GM12878 (cell line): ENCODE measurements at regions not wholly inside any gene's neighbourhood (a gene's known extent, or its start where the extent isn't known, plus 50 kb on each side); places are given as distances from the start of the nearest gene placed in this dataset.
A peak's percentile ranks its signal among the peaks of the same experiment; 100 is the strongest.

Experiments
- ATAC-seq: fragments of 200-7000 bp; cut with Tn5 transposase; 3 replicates; pipeline ENCODE4 v1.9.1; 2020; ENCODE audit warnings: mild to moderate bottlenecking, moderate library complexity
- BruUV-seq: library from RNA; stranded (reverse); fragments of 400-500 nt; replicated peaks from 2 replicates; lab custom pipeline; 2021; lab: Mats Ljungman, UMichigan
- CTCF ChIA-PET: fragments of 300-600 bp; sonication (Branson Sonifier 250); formaldehyde crosslinking; extraction: SDS; loops from one replicate; lab custom pipeline; 2021; ENCODE audit warnings: inconsistent platforms; lab: Yijun Ruan, JAX
- POLR2A ChIA-PET: fragments of 350-600 bp; formaldehyde crosslinking; extraction: SDS; loops from one replicate; lab custom pipeline; 2021; ENCODE audit warnings: inconsistent platforms; lab: Charles Lee
- RAD21 ChIA-PET: fragments of 300-600 bp; sonication (Branson Sonifier 250); formaldehyde crosslinking; loops from one replicate; lab custom pipeline; 2023; ENCODE audit warnings: antibody characterized with exemption; ENCODE audit not compliant: unreplicated experiment; lab: Charles Lee
- SMC1A ChIA-PET: fragments of 300-600 bp; sonication (Branson Sonifier 250); formaldehyde crosslinking; loops from one replicate; lab custom pipeline; 2023; ENCODE audit not compliant: unreplicated experiment, uncharacterized antibody; lab: Charles Lee
- DNase-seq: peaks from one replicate; pipeline ENCODE4 v3.0.0-alpha.2; 2011; ENCODE audit warnings: low read depth, low spot score
- FAIRE-seq: peaks from 3 replicates; lab custom pipeline; 2011; peaks lifted over from hg19 to GRCh38; lab: Jason Lieb, UNC
- H2AFZ ChIP-seq: 2 replicates; pipeline ENCODE4 v1.6.0; 2011; ENCODE audit warnings: low read depth, low read length, control low read depth; ENCODE audit not compliant: control insufficient read depth
- H3K27ac ChIP-seq: 2 replicates; pipeline ENCODE4 v1.5.1; 2011; ENCODE audit warnings: control low read depth; ENCODE audit not compliant: control insufficient read depth, insufficient read depth
- H3K27me3 ChIP-seq, 2 experiments: replicated peaks in 1 of 2; 2 replicates each; pipeline versions ENCODE4 v1.6.0 to v1.6.1; 2011; ENCODE audit warnings: low read length in 1 of 2; ENCODE audit not compliant: control insufficient read depth in 2 of 2, insufficient read depth in 2 of 2
- H3K36me3 ChIP-seq, 2 experiments: 2 replicates each; pipeline ENCODE4 v1.5.1; 2011; ENCODE audit warnings: low read length in 1 of 2; ENCODE audit not compliant: control insufficient read depth in 2 of 2, insufficient read depth in 2 of 2
- H3K4me1 ChIP-seq: 2 replicates; pipeline ENCODE4 v1.6.1; 2011; ENCODE audit warnings: mild to moderate bottlenecking, low read length, moderate library complexity, mixed read lengths; ENCODE audit not compliant: control insufficient read depth, insufficient read depth
- H3K4me2 ChIP-seq: 2 replicates; pipeline ENCODE4 v1.6.0; 2011; ENCODE audit warnings: control low read depth; ENCODE audit not compliant: control insufficient read depth, insufficient read depth
- H3K4me3 ChIP-seq: fragments of 200-600 bp; sonication (generic); 2 replicates; pipeline ENCODE4 v1.5.1; 2016
- H3K79me2 ChIP-seq: 2 replicates; pipeline ENCODE4 v1.6.0; 2011; ENCODE audit warnings: low read length; ENCODE audit not compliant: control insufficient read depth, insufficient read depth
- H3K9ac ChIP-seq: 2 replicates; pipeline ENCODE4 v1.8.0; 2011; ENCODE audit warnings: low read length, control low read depth, mixed read lengths; ENCODE audit not compliant: control insufficient read depth, insufficient read depth
- H3K9me3 ChIP-seq: replicated peaks from 3 replicates; pipeline ENCODE4 v1.5.1; 2011; ENCODE audit warnings: mild to moderate bottlenecking, low read length; ENCODE audit not compliant: control insufficient read depth, insufficient read depth
- H4K20me1 ChIP-seq: 2 replicates; pipeline ENCODE4 v1.6.0; 2011; ENCODE audit not compliant: control insufficient read depth, insufficient read depth
- ASH2L ChIP-seq: fragments of 300-600, 200-600 bp; sonication (generic); IDR thresholded peaks from 2 replicates; pipeline ENCODE4 v1.6.1; 2017; ENCODE audit warnings: low read depth, mild to moderate bottlenecking, borderline replicate concordance
- BMI1 ChIP-seq: fragments of 450-650 bp; IDR thresholded peaks from 2 replicates; pipeline ENCODE4 v1.6.1; 2016; ENCODE audit warnings: mild to moderate bottlenecking, moderate library complexity, borderline replicate concordance
- CBFB ChIP-seq: IDR thresholded peaks from 2 replicates; pipeline ENCODE4 v1.6.1; 2016; ENCODE audit warnings: antibody characterized with exemption, low read depth
- CHD1 ChIP-seq: IDR thresholded peaks from 2 replicates; pipeline ENCODE4 v1.6.1; 2012; ENCODE audit warnings: low read depth, low read length, improper control_type of control experiment
- CHD2 ChIP-seq: IDR thresholded peaks from 2 replicates; pipeline ENCODE4 v1.6.1; 2011; ENCODE audit warnings: low read depth, low read length, improper control_type of control experiment, borderline replicate concordance
- DPF2 ChIP-seq: fragments of 450-650 bp; IDR thresholded peaks from 2 replicates; pipeline ENCODE4 v1.6.1; 2017; ENCODE audit warnings: mild to moderate bottlenecking
- GATAD2B ChIP-seq: fragments of 450-650 bp; conservative IDR thresholded peaks from 2 replicates; pipeline ENCODE4 v1.6.1; 2017; ENCODE audit warnings: low read depth, mild to moderate bottlenecking, moderate library complexity
- HDGF ChIP-seq: fragments of 450-650 bp; IDR thresholded peaks from 2 replicates; pipeline ENCODE4 v1.6.1; 2016; ENCODE audit warnings: antibody characterized with exemption
- NR2C1 ChIP-seq: fragments of 450-650 bp; IDR thresholded peaks from 2 replicates; pipeline ENCODE4 v1.6.1; 2017; ENCODE audit warnings: antibody characterized with exemption, mild to moderate bottlenecking, moderate library complexity
- POLR2AphosphoS5 ChIP-seq: IDR thresholded peaks from 2 replicates; pipeline ENCODE4 v1.6.1; 2011; ENCODE audit warnings: mild to moderate bottlenecking, low read length, inconsistent platforms
- RELA ChIP-seq: fragments of 450-650 bp; IDR thresholded peaks from 2 replicates; pipeline ENCODE4 v1.8.0; 2014; ENCODE audit warnings: borderline replicate concordance; ENCODE audit not compliant: partially characterized antibody
- ZZZ3 ChIP-seq: IDR thresholded peaks from 2 replicates; pipeline ENCODE4 v1.6.1; 2011; ENCODE audit warnings: low read depth; ENCODE audit not compliant: control insufficient read depth, insufficient read length
- WGBS: methylation state at CpG from one replicate; pipeline ENCODE4 v1.1.6; 2016; ENCODE audit warnings: low lambda C conversion rate; ENCODE audit not compliant: insufficient replicate concordance, insufficient coverage; ENCODE audit errors: missing lambda C conversion rate; 5-methylcytosine and 5-hydroxymethylcytosine counted together
- in situ Hi-C: fragments of 300-500 bp; cut with MboI; formaldehyde crosslinking; loops from 9 replicates; pipeline ENCODE4 v1.14.3; 2018; ENCODE audit warnings: mixed read lengths
- intact Hi-C: fragments of 100-400 bp; cut with micrococcal nuclease; formaldehyde crosslinking; loops from one replicate; pipeline ENCODE4 v1.14.2; 2022; ENCODE audit not compliant: unreplicated experiment
- TF ChIP-seq, protein P1 (sequence below): fragments of 450-650 bp; IDR thresholded peaks from 2 replicates; pipeline ENCODE4 v1.6.1; 2016; ENCODE audit warnings: mild to moderate bottlenecking
- TF ChIP-seq, protein P2 (sequence below): IDR thresholded peaks from 2 replicates; pipeline ENCODE4 v1.6.1; 2011; ENCODE audit warnings: mild to moderate bottlenecking, low read depth, low read length, moderate library complexity; ENCODE audit not compliant: insufficient replicate concordance
- TF ChIP-seq, protein P3 (sequence below): IDR thresholded peaks from 2 replicates; pipeline ENCODE4 v1.6.1; 2012; ENCODE audit warnings: low read depth, low read length, improper control_type of control experiment

DNA sequence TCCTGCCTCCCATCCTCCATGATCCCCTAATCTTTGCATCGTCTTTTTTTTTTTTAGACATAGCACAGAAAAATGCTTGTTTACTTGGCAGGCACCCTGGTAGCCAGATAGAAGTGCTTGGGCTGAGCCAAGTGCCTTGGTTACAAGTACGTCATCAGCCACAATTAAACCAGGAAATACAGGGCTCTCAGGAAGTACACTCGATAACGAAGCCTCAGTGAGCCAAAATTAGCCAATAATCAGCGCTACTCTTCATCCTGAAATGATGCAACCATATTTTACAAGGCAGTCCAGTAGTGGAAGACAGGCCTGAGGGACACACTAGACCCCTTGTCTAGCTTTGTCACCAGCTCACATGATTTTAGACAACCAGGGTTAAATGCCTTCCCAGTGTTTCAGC, 194.0 kb upstream of the NBEA start:
- Histone ChIP-seq H3K27ac (no peak overlapping the region), H3K79me2 (no peaks in the 10 kb centered on the region), H4K20me1 (no peaks in the 10 kb centered on the region), H3K9ac (no peak overlapping the region), H2AFZ (no peak overlapping the region; the same call in 1 of the 2 replicates), H3K27me3 (no peaks in the 10 kb centered on the region), H3K4me3 (no peak overlapping the region), H3K9me3 (no peaks in the 10 kb centered on the region; the same call in 2 of the 3 replicates), H3K36me3 (no peaks in the 10 kb centered on the region), H3K4me1 (no peaks in the 10 kb centered on the region), H3K4me2 (no peak overlapping the region)
- ChIA-PET RAD21 (interaction anchor here (1.3 kb wide), 1 partner anchor 9 kb away, joined by 3 read pairs; no protein-coding TSS in a partner anchor), CTCF (interaction anchor here (0.6 kb wide), 1 partner anchor 17 kb away, joined by 3 read pairs; no protein-coding TSS in a partner anchor), POLR2A (interaction anchor here (1.3 kb wide), 1 partner anchor 11 kb away, joined by 3 read pairs; no protein-coding TSS in a partner anchor), SMC1A (interaction anchor here (0.6 to 1.2 kb wide), 4 partner anchors 10 to 29 kb away, joined by 3 to 6 read pairs (median 4); no protein-coding TSS in a partner anchor)
- no peak for FAIRE-seq
- TF ChIP-seq CBFB (no peak), HDGF (no peak), NR2C1 (no peak), CHD1 (no peak), ASH2L (no peak), CHD2 (no peak), RELA (no peak), GATAD2B (no peak), ZZZ3 (no peak), DPF2 (no peak), BMI1 (no peak), POLR2AphosphoS5 (no peak)
- TF ChIP-seq, protein P1, sequence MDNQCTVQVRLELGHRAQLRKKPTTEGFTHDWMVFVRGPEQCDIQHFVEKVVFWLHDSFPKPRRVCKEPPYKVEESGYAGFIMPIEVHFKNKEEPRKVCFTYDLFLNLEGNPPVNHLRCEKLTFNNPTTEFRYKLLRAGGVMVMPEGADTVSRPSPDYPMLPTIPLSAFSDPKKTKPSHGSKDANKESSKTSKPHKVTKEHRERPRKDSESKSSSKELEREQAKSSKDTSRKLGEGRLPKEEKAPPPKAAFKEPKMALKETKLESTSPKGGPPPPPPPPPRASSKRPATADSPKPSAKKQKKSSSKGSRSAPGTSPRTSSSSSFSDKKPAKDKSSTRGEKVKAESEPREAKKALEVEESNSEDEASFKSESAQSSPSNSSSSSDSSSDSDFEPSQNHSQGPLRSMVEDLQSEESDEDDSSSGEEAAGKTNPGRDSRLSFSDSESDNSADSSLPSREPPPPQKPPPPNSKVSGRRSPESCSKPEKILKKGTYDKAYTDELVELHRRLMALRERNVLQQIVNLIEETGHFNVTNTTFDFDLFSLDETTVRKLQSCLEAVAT, result no peak
- TF ChIP-seq, protein P2, sequence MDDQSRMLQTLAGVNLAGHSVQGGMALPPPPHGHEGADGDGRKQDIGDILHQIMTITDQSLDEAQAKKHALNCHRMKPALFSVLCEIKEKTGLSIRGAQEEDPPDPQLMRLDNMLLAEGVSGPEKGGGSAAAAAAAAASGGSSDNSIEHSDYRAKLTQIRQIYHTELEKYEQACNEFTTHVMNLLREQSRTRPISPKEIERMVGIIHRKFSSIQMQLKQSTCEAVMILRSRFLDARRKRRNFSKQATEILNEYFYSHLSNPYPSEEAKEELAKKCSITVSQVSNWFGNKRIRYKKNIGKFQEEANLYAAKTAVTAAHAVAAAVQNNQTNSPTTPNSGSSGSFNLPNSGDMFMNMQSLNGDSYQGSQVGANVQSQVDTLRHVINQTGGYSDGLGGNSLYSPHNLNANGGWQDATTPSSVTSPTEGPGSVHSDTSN, result no peak
- TF ChIP-seq, protein P3, sequence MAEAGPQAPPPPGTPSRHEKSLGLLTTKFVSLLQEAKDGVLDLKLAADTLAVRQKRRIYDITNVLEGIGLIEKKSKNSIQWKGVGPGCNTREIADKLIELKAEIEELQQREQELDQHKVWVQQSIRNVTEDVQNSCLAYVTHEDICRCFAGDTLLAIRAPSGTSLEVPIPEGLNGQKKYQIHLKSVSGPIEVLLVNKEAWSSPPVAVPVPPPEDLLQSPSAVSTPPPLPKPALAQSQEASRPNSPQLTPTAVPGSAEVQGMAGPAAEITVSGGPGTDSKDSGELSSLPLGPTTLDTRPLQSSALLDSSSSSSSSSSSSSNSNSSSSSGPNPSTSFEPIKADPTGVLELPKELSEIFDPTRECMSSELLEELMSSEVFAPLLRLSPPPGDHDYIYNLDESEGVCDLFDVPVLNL, result no peak
- no TSS peak for BruUV-seq
- in situ Hi-C loops (no loop called here), intact Hi-C loops (no loop called here)
- no peak for DNase-seq
- peak; percentile 50; the same call in 2 of the 3 replicates for ATAC-seq
- 25% methylated on average over 5 of the region's 5 CpGs for WGBS
